IMR-90 (cell line): ENCODE measurements at regions not wholly inside any gene's neighbourhood (a gene's known extent, or its start where the extent isn't known, plus 50 kb on each side); places are given as distances from the start of the nearest gene placed in this dataset.

Experiments used
- ATAC-seq: fragments of 200-7000 bp; cut with Tn5 transposase; 2 replicates; pipeline ENCODE4 v1.9.1; 2020; ENCODE audit warnings: low read depth, mild to moderate bottlenecking, moderate library complexity
- BruUV-seq: library from RNA; stranded (reverse); fragments of 400-500 nt; replicated peaks from 2 replicates; lab custom pipeline; 2021; lab: Mats Ljungman, UMichigan
- CTCF ChIA-PET: fragments of 300-600 bp; formaldehyde crosslinking; extraction: SDS; loops from one replicate; lab custom pipeline; 2021; ENCODE audit warnings: antibody characterized with exemption; lab: Yijun Ruan, JAX
- POLR2A ChIA-PET: fragments of 300-600 bp; sonication (Branson Sonifier 250); formaldehyde crosslinking; loops from one replicate; lab custom pipeline; 2022; ENCODE audit warnings: antibody characterized with exemption; ENCODE audit not compliant: unreplicated experiment; lab: Charles Lee
- DNase-seq: peaks from one replicate; pipeline ENCODE4 v3.0.0; 2013
- H2AFZ ChIP-seq: replicated peaks from 2 replicates; pipeline ENCODE3; 2013; ENCODE audit warnings: low read length, mild to moderate bottlenecking; ENCODE audit not compliant: poor library complexity
- H2AK5ac ChIP-seq: 2 replicates; pipeline ENCODE4 v1.6.1; 2013; ENCODE audit warnings: low read depth, low read length, inconsistent platforms
- H2AK9ac ChIP-seq: replicated peaks from 2 replicates; pipeline ENCODE3; 2013; ENCODE audit warnings: mild to moderate bottlenecking, low read depth, low read length, moderate library complexity; ENCODE audit not compliant: poor library complexity
- H2BK120ac ChIP-seq: 2 replicates; pipeline ENCODE4 v1.6.1; 2013; ENCODE audit warnings: low read depth, low read length, inconsistent platforms
- H2BK15ac ChIP-seq: 3 replicates; pipeline ENCODE4 v1.6.1; 2013; ENCODE audit warnings: low read depth, low read length, inconsistent platforms
- H2BK20ac ChIP-seq: 2 replicates; pipeline ENCODE4 v1.6.1; 2013; ENCODE audit warnings: low read depth, mild to moderate bottlenecking, inconsistent platforms, low read length, moderate library complexity
- H2BK5ac ChIP-seq: 2 replicates; pipeline ENCODE4 v1.6.1; 2013; ENCODE audit warnings: mild to moderate bottlenecking, low read depth, low read length, inconsistent platforms; ENCODE audit not compliant: poor library complexity, severe bottlenecking
- H3K14ac ChIP-seq: replicated peaks from 2 replicates; pipeline ENCODE4 v1.6.1; 2013; ENCODE audit warnings: low read depth, low read length, inconsistent platforms
- H3K18ac ChIP-seq: 2 replicates; pipeline ENCODE4 v1.6.1; 2013; ENCODE audit warnings: low read depth, low read length, control low read depth
- H3K23ac ChIP-seq: 2 replicates; pipeline ENCODE4 v1.6.1; 2013; ENCODE audit warnings: low read depth, low read length, inconsistent platforms
- H3K27ac ChIP-seq: 2 replicates; pipeline ENCODE4 v1.5.1; 2013; ENCODE audit warnings: mild to moderate bottlenecking, control low read depth, low read length; ENCODE audit not compliant: insufficient read depth
- H3K27me3 ChIP-seq: 2 replicates; pipeline ENCODE4 v1.6.1; 2013; ENCODE audit warnings: low read length; ENCODE audit not compliant: control insufficient read depth, insufficient read depth
- H3K36me3 ChIP-seq: 2 replicates; pipeline ENCODE4 v1.6.1; 2013; ENCODE audit warnings: low read length, mixed read lengths; ENCODE audit not compliant: control insufficient read depth, insufficient read depth
- H3K4ac ChIP-seq: 2 replicates; pipeline ENCODE4 v1.6.1; 2013; ENCODE audit warnings: low read depth, low read length, inconsistent platforms
- H3K4me1 ChIP-seq: 2 replicates; pipeline ENCODE4 v1.6.1; 2013; ENCODE audit warnings: low read length, mixed read lengths; ENCODE audit not compliant: control insufficient read depth, insufficient read depth
- H3K4me2 ChIP-seq: 2 replicates; pipeline ENCODE4 v1.6.1; 2013; ENCODE audit warnings: low read depth, mild to moderate bottlenecking, control low read depth, low read length, moderate library complexity
- H3K4me3 ChIP-seq: 2 replicates; pipeline ENCODE4 v1.5.1; 2013; ENCODE audit warnings: low read depth, mild to moderate bottlenecking, control low read depth, low read length, moderate library complexity; ENCODE audit not compliant: insufficient read depth
- H3K56ac ChIP-seq: 2 replicates; pipeline ENCODE4 v1.6.1; 2013; ENCODE audit warnings: low read length, inconsistent platforms; ENCODE audit not compliant: insufficient read depth; ENCODE audit errors: extremely low read depth
- H3K79me1 ChIP-seq, 2 experiments: 2 replicates each; pipeline ENCODE4 v1.6.1; 2013; ENCODE audit warnings: low read length in 2 of 2, inconsistent platforms in 1 of 2, low read depth in 1 of 2
- H3K9ac ChIP-seq: 2 replicates; pipeline ENCODE4 v1.6.1; 2013; ENCODE audit warnings: low read depth, low read length, control low read depth
- H3K9me1 ChIP-seq: 2 replicates; pipeline ENCODE4 v1.6.1; 2013; ENCODE audit warnings: low read length, inconsistent platforms; ENCODE audit not compliant: insufficient read depth
- H3K9me3 ChIP-seq: 2 replicates; pipeline ENCODE4 v1.6.1; 2013; ENCODE audit warnings: low read length; ENCODE audit not compliant: control insufficient read depth, insufficient read depth
- H4K20me1 ChIP-seq: 2 replicates; pipeline ENCODE4 v1.6.1; 2013; ENCODE audit warnings: low read length, inconsistent platforms; ENCODE audit not compliant: insufficient read depth
- H4K5ac ChIP-seq: 2 replicates; pipeline ENCODE4 v1.6.1; 2013; ENCODE audit warnings: mild to moderate bottlenecking, low read depth, low read length, control low read depth
- H4K8ac ChIP-seq, 2 experiments: 2 replicates each; pipeline ENCODE4 v1.6.1; 2013; ENCODE audit warnings: low read depth in 2 of 2, low read length in 2 of 2, control low read depth in 1 of 2, inconsistent platforms in 1 of 2
- H4K91ac ChIP-seq: 2 replicates; pipeline ENCODE4 v1.6.1; 2013; ENCODE audit warnings: low read depth, low read length, inconsistent platforms; ENCODE audit not compliant: insufficient read depth
- BHLHE40 ChIP-seq: fragments of 150-350 bp; IDR thresholded peaks from 2 replicates; pipeline ENCODE4 v1.6.1; 2016; ENCODE audit warnings: mild to moderate bottlenecking, low read depth, low read length
- CEBPB ChIP-seq: IDR thresholded peaks from 2 replicates; pipeline ENCODE4 v1.6.1; 2012; ENCODE audit warnings: low read depth, low read length, improper control_type of control experiment
- CHD1 ChIP-seq: IDR thresholded peaks from 2 replicates; pipeline ENCODE4 v1.6.1; 2012; ENCODE audit warnings: low read depth, low read length, improper control_type of control experiment
- MAZ ChIP-seq: IDR thresholded peaks from 2 replicates; pipeline ENCODE4 v1.6.1; 2012; ENCODE audit warnings: low read depth, mild to moderate bottlenecking, low read length, improper control_type of control experiment, moderate library complexity, borderline replicate concordance
- MXI1 ChIP-seq: IDR thresholded peaks from 2 replicates; pipeline ENCODE4 v1.6.1; 2012; ENCODE audit warnings: low read depth, mild to moderate bottlenecking, low read length, moderate library complexity, borderline replicate concordance
- POLR2A ChIP-seq: IDR thresholded peaks from 2 replicates; pipeline ENCODE4 v1.6.1; 2012; ENCODE audit warnings: mild to moderate bottlenecking, low read depth, low read length
- RAD21 ChIP-seq: IDR thresholded peaks from 2 replicates; pipeline ENCODE4 v1.6.1; 2012; ENCODE audit warnings: low read length, improper control_type of control experiment
- RFX5 ChIP-seq: IDR thresholded peaks from 2 replicates; pipeline ENCODE4 v1.8.0; 2012; ENCODE audit warnings: low read depth, mild to moderate bottlenecking, low read length, moderate library complexity
- SMC3 ChIP-seq: fragments of 150-350 bp; IDR thresholded peaks from 2 replicates; pipeline ENCODE4 v1.6.1; 2016; ENCODE audit warnings: low read depth, mild to moderate bottlenecking, antibody characterized with exemption, low read length, moderate library complexity
- WGBS, 2 experiments: methylation state at CpG; one replicate each; pipeline versions ENCODE4 v1.1.5 to v1.1.7; 2013; ENCODE audit warnings: missing lambda C conversion rate in 2 of 2; ENCODE audit not compliant: insufficient read length in 1 of 2; ENCODE audit errors: extremely low coverage in 2 of 2; 5-methylcytosine and 5-hydroxymethylcytosine counted together
- dilution Hi-C: fragments of 300-500 bp; cut with HindIII; formaldehyde crosslinking; loops from one replicate; pipeline ENCODE4 v1.14.3; 2018; ENCODE audit warnings: low sequenced_read_pairs; ENCODE audit not compliant: unreplicated experiment
- in situ Hi-C: fragments of 300-500 bp; cut with MboI; formaldehyde crosslinking; loops from 3 replicates; pipeline ENCODE4 v1.14.3; 2019; ENCODE audit warnings: low sequenced_read_pairs, inconsistent platforms, mixed read lengths
- intact Hi-C: fragments of 100-400 bp; cut with micrococcal nuclease; formaldehyde crosslinking; loops from 2 replicates; pipeline ENCODE4 v1.10.0; 2022
- TF ChIP-seq, protein P1 (sequence below): fragments of 150-350 bp; IDR thresholded peaks from 2 replicates; pipeline ENCODE4 v1.6.1; 2017; ENCODE audit warnings: mild to moderate bottlenecking, antibody characterized with exemption, low read length, low read depth

DNA sequence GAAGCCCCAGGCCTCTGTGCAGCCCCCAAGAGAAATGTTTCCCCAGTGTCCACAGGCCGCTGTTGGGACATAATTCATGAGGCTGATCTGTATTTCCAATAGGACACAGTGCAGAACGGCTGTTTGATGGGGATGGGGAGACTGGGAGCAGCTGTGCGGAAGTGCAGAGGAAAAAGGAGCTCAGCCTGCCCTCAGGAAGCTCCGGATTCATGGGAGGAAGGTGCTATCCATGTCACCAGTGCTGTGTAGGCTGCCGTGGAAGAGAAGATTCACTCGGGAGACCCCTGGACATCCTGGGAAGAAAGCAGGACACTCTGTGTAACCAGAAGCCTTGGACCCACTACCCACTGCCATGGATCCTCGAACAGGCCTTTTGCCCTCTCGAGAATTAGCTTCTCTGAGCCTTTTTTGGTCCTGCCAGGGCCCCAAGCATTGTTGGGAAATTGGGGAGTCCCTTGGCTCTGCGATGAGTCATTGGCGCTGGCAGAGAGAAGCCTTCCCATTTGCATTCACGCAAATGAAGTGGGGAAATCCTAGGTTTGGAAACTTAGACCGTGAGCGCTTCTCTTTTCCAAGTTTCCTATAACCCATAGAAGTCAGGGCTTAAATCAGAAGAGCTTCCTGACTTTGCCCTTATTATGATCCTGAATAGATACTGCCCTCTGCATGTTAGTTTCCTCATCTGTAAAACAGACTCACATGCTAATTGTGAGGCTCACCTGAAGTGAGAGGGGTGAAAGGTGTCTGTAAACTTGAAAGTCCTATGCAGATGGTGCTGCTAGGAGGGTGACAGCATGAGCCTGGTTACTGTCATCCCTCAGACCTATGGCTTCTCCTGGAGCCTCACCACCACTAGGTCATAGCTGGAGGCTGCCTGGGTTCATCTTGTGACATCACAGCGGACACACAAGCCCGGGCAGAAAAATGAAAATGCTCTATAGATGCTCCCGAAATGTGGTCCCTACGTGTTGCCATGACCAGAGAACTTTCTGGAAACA is 229.2 kb upstream of the B3GAT1 start:
- H3K27ac ChIP-seq = no peak overlapping the region
- dilution Hi-C loops (no loop called here), intact Hi-C loops (no loop called here), in situ Hi-C loops (no loop called here)
- no peak overlapping the region for H2BK120ac ChIP-seq
- no peak overlapping the region for H4K5ac ChIP-seq
- H3K18ac ChIP-seq = no peak overlapping the region
- H3K79me1 ChIP-seq = no peaks in the 10 kb centered on the region
- no peak overlapping the region for H2AK5ac ChIP-seq
- no peaks in the 10 kb centered on the region for H3K27me3 ChIP-seq
- 55% methylated on average over 8 of the region's 17 CpGs; no CpG with 5 or more reads in 1 of the 2 experiments for WGBS, 2 experiments
- no peaks in the 10 kb centered on the region for H3K36me3 ChIP-seq
- no peaks in the 10 kb centered on the region for H3K9me1 ChIP-seq
- no peak overlapping the region for H2AFZ ChIP-seq
- no peak overlapping the region for H4K91ac ChIP-seq
- no peak overlapping the region for H4K8ac ChIP-seq
- H2BK5ac ChIP-seq = no peak overlapping the region
- H3K4me3 ChIP-seq = no peak overlapping the region
- H3K23ac ChIP-seq = no peak overlapping the region
- H3K56ac ChIP-seq = no peak overlapping the region
- no peak for DNase-seq
- H3K4me2 ChIP-seq = no peak overlapping the region
- H3K4ac ChIP-seq = no peak overlapping the region
- no peak overlapping the region for H3K9ac ChIP-seq
- H2BK20ac ChIP-seq = no peak overlapping the region
- no peak for ATAC-seq
- peaks cover 64% of the 10 kb centered on the region for H3K9me3 ChIP-seq
- no peak overlapping the region for H2BK15ac ChIP-seq
- no peak overlapping the region for H3K14ac ChIP-seq
- POLR2A ChIA-PET = no interaction called here
- TF ChIP-seq CEBPB = no peak
- TF ChIP-seq CHD1 = no peak
- no peak for TF ChIP-seq MAZ
- no peak for TF ChIP-seq MXI1
- no peak for TF ChIP-seq RFX5
- TF ChIP-seq, protein P1, sequence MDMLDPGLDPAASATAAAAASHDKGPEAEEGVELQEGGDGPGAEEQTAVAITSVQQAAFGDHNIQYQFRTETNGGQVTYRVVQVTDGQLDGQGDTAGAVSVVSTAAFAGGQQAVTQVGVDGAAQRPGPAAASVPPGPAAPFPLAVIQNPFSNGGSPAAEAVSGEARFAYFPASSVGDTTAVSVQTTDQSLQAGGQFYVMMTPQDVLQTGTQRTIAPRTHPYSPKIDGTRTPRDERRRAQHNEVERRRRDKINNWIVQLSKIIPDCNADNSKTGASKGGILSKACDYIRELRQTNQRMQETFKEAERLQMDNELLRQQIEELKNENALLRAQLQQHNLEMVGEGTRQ = no peak
- no peak for TF ChIP-seq RAD21
- no peak for TF ChIP-seq POLR2A
- no peak for TF ChIP-seq SMC3
- TF ChIP-seq BHLHE40 = no peak
- CTCF ChIA-PET = no interaction called here
- no peaks in the 10 kb centered on the region for H4K20me1 ChIP-seq
- H3K4me1 ChIP-seq = no peaks in the 10 kb centered on the region
- no TSS peak for BruUV-seq
- no peak overlapping the region for H2AK9ac ChIP-seq
